Heart left ventricle (tissue), 13 donors: ENCODE measurements at regions not wholly inside any gene's neighbourhood (a gene's known extent, or its start where the extent isn't known, plus 50 kb on each side); places are given as distances from the start of the nearest gene placed in this dataset.

ENCODE experiments used
- CTCF ChIP-seq, 12 donors: fragments of 200-600 bp; sonication (generic) in 4 of 12; IDR thresholded peaks; one replicate each; pipeline versions ENCODE4 v1.5.0 to v1.8.0; 2018 to 2022; ENCODE audit warnings: antibody characterized with exemption in 12 of 12, mild to moderate bottlenecking in 5 of 12
- POLR2A ChIP-seq, 2 donors: fragments of 450-650 bp; IDR thresholded peaks; one replicate each; pipeline ENCODE4 v1.6.1; 2017; ENCODE audit warnings: antibody characterized with exemption in 2 of 2, mild to moderate bottlenecking in 2 of 2, moderate library complexity in 2 of 2
- donor health status: ischemic (EF 13 %, LVEDD 7.1; RV severe dilation, severe dysfunction).
- donor health status: DM: no; HTN: yes; CAD: no.
- donor health status: DM: no; HTN: no; CAD: no.
- donor health status: ischemic (EF 25% LVEDD 6.9; RV normal size, moderate dysfunction).
- donor health status: ischemic (EF 25% LVEDD 5.7; RV mildly dilated, moderate dysfunction).
- donor health status: ischemic (EF 35%, LVEDD 5.7; RV mildly dilated, moderate dysfunction).
- donor health status: nonischemic (EF 11% LVEDD 7.7; RV severe dilation, severe dysfunction).
- donor health status: DM: yes; HTN: yes; CAD: no.
- donor health status: PGD.
- donor health status: ischemic (EF 29% LVEDD 5.4; RV normal size, mild dysfunction).
- donor health status: nonischemic (EF 23%, LVEDD 6.1; RV moderate dilation, normal function).

- TF ChIP-seq CTCF (IDR thresholded peaks at IDR 0.05) (no peak), POLR2A (IDR thresholded peaks at IDR 0.05) (no peak)
Measured at GRCh38 chr13:76768384-76768783, 117.8 kb downstream of the KCTD12 start.
